Posterior cingulate gyrus (tissue), 11 donors: ENCODE measurements at regions not wholly inside any gene's neighbourhood (a gene's known extent, or its start where the extent isn't known, plus 50 kb on each side); places are given as distances from the start of the nearest gene placed in this dataset.

ENCODE experiments used
- DNase-seq, 10 donors: peaks; one replicate each; pipeline versions ENCODE4 v3.0.0 to v3.0.0-alpha.2; 2020 to 2021; ENCODE audit warnings: mixed read lengths in 3 of 10
- intact Hi-C: fragments of 100-400 bp; cut with DNase I; formaldehyde crosslinking; loops from one replicate; pipeline ENCODE4 v1.15.1; 2023

DNA sequence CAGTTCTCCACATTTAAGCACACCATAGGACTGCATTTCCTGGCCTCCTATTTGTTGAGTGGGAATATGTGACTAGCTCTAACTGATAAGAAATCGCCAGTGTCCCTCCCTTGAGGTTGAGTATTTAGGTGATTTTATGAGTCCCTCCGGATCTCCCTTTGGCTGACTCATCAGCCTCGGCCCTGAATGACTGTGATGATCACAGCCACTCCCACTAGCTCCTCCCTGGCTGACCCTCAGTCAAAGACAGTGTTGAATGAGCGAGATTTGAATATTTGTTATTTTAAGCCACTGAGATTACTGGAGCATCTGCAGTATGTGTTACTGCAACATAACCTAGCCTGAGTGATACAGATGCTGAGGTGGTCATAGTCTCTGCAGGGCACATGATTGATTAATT is 515.3 kb downstream of the EPHB1 start:
- intact Hi-C loops: no loop called here
- no peak for DNase-seq

DNA sequence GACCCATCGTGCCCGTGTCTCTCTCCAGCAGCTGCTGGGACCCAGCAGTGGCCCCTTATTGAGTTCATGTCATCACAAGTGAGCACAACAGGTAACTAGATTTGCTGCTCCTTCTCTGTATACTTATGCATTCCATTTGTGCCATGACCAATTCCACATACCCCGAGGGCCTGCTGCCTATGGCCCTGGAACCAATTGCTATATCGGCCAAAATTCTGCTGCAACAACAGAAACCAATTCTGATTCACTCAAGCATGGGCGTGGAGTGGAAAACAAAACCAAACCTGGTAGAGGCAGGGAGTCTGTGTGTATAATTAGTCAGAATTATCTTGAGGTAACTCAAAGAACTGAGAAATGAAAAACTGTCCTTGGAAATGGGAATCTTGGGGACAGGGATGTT is 516.6 kb downstream of the EPHB1 start:
- intact Hi-C loops: no loop called here
- no peak for DNase-seq

DNA sequence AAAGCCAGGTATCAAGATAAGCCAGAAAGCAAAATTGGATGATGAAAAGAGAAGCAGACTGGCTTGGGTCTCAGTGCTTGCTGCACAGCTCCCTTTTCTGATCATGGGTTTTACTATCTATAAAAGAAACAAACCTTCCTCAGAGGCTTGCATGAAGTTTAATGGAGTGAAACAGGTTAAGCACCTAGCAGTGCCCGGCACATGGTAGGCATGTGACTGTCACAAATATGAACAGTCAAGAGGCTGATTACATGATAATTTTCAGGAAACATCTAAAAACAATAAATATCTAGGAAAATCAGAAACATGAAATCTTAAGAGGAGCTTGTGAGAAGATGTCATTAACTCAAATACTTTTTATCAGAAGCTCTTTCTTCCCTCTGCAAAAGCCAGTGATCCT is 519.2 kb downstream of the EPHB1 start:
- intact Hi-C loops: no loop called here
- no peak for DNase-seq

DNA sequence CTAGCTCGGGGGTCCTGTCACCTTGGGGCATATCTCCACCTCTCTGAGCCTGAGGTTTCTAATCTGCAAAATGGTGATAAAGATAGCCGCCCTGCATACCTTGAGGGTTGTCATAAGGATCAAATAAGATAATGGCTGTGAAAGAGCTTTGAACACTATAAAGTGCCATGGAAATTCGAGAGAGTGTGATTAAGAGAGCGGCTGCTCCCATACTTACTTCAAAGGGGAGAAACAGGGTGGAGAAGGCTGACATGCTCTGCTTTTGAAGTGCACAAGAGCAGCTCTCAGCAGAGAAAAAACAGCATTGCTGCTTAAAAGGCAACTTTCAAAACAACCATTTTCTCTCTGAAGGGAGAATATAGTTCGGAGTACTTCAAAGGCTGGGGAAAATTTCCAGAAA is 529.2 kb downstream of the EPHB1 start:
- no peak for DNase-seq
- intact Hi-C loops: no loop called here

DNA sequence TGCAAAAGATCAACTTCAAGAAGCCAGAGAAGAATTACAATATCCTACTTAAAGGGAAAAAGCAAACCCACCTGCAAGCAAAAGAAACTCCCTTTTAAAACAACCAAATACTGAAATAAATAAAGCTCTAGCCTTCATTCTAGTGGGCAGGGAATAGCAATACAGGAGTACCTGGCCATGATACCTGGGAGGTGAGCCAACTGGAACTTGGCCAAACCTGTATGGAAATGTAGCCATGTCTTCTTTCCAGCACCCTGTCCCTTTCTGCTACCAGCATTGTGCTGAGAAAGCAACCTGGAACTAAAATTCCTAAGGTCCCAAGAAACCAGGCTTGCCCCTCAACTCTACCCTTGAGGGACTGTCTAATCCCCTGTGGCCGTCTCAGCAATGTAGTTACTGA is 530.0 kb downstream of the EPHB1 start:
- intact Hi-C loops: no loop called here
- DNase-seq: no peak

DNA sequence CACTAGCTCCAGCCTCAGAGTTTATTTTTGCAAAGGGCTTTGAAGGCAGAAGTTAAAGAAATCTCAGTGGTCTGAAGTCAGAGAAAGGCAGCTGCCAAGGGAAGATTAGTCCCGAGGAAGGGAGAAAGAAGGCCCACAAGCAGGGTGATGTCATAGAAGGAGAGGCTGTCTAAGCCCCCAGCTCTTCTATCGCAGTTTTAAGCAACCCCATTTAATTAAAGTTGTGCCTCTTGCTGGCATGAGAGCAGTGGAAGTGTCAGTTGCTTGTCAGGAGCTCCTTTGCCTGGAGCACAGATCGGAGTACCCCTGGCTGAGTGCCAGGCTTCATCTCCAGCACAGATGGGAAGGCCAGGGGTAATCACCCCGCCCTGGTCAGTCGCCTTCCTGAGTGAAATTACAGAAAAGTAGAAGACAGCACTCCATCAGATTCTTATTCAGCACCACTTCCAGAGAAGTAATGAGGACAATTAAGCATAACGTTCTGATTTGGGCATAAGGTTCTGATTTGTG is 530.7 kb downstream of the EPHB1 start:
- intact Hi-C loops: no loop called here
- DNase-seq: no peak

DNA sequence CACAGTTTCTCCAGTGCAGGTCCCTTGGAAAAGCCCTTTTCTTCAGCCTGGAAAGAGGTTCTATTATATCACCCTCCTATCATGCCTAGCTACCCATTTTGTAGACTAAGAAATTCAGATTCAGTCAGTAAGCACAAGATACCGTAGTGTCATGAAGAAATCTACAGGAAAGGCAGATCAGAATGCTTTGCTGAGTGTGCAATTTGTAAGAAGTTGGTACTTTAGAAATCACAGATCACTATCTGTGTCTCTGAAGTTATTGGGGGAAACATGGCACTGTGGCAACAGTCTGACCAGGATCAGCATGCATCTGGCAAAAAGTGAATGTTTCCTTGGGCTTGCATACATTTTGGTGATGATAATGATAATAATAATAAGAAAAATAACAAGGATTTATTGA is 531.8 kb downstream of the EPHB1 start:
- DNase-seq: no peak
- intact Hi-C loops: no loop called here

DNA sequence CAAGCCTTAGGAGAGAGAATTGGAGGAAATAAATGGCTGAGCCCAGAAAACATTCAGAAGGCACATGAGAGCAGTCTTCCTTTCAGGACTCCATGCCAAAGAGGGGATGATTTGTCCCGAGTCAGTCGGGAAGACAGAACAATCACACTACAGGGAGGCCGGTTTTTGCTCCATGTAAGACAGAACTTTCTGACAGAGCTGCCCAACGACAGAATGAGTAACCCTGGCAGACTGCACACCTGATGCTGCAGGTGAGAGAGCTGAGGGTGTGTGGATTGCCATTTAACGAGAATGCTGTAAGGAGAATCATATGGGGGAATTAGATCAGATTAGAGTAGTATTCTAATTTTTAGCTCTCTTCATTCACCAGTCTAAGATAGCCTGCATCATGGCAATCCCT is 533.0 kb downstream of the EPHB1 start:
- intact Hi-C loops: no loop called here
- DNase-seq: no peak

DNA sequence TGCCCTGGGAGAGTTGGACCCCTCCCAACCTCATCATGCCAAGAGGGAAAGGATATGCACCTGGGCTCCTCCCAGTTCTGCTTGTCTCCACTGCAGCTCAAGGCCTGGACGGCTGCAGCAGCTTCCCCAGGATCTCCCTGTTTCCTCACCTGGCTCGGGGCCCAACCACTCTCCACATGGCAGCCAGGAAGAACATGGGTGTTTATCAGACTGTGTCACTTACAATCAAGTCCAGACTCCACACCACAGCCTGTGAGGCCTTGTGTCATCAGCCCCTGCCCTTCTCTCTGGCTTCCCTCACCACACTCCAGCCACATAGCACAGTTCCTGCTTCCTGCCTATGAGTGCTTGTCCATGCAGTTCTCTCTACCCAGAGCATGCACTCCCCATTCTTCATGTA is 534.4 kb downstream of the EPHB1 start:
- peak in 1 of 10 donors; percentile 85 for DNase-seq
- intact Hi-C loops: no loop called here

DNA sequence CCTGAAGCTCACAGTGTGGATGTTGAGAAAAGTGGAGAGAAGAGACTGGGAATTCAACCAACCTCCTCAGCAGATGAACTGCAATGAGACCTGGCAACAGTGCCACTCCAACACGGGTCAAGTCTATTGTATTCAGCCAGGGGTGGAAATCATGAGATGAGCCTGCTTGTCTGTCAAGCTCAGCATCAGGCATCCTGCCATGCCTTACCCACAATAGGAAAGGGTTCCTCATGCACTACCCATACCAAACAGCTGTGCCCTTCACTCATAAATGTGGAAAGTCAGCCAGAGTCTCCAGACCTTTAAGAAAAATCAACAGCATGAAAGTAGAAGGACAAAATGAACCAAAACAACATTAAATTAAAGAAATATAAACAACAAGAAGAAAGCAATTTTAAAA is 542.1 kb downstream of the EPHB1 start:
- intact Hi-C loops: no loop called here
- no peak for DNase-seq

DNA sequence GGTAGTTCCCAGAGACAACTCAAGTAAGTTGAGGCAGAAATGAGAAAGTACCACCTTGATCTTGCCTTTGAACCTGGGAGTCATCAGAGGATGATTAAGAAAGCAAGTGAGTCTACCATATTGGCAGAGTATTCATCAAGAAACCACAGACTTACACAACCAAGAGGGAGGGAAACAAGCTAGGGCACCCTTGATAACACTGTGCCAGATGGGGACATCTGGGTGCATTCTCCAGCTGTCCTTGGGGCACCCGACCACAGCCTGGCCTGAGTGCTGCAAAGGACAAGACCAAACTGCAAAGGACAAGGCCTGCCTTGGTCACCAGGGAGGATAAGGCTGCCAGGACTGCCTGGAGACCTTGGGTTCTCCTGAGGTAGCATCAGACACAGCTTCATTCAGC is 553.6 kb downstream of the EPHB1 start:
- intact Hi-C loops: no loop called here
- DNase-seq: no peak

DNA sequence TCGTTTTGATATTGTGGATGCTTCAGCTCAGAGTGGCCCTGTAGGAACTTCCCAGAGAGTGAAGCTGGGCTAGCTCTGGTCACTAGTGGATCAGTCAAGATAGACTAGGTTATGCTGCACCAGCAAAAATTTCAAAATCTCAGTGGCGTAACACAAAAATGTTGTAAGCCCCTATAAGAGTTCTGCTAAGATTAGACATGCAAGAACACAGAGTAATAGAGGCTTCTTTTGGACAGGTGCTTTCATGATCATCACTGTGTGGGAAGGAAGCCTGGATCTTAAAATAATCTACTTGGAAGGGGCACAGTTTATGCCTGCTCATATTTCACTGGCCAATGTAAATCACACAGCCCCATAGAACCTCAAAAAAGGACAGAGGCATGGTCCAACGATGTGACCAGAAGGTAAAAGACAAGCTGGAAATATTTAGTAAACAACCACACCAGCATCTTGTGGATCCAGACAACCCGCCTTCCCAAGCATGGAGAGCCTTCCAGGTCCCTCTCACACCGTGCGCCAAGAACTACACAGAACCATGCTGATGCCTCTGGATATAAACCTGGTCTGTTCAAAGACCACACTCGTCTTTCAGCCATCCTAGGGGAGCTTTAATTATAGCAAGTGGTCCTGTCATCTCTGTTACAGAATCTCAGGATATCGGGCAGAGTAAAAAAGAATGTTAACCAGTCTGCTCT is 554.3 kb downstream of the EPHB1 start:
- intact Hi-C loops: no loop called here
- no peak for DNase-seq

DNA sequence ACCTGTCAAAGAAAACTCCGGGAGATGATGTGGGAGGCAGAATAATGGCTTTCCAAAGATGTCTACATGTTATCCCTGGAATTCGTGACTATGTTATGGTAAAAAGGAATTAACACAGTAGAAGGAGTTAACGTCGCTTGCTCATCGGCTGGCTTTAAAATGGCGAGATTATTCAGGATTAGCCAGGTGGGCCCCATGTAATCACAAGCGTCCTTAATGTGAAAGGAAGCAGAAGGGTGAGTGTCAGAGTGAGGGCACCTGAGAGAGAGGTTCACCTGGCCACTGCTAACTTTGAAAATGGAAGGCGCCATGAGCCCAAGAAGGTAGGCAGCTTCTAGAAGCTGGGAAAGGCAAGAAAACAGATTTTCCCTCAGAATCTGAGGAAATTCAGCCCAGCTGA is 557.2 kb downstream of the EPHB1 start:
- DNase-seq: no peak
- intact Hi-C loops: no loop called here

DNA sequence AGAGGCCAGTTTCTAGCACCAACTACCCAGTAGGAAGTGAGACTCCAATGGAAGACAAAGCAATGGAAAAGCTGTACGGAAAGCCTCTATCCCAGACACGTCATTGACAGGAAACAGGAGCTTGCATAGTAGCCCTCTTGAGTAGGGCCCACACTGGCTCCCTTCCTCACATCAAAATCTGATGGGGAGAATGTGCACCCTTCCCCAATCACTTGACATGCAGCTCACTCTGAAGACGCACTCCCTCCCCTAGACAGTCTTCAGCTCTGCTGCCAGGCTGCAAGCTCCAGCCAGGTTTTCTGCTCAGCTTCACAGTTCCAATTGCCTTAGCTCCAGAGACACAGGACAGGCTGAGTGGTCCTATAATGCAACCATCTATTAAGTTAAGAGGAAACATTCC is 567.8 kb downstream of the EPHB1 start:
- intact Hi-C loops: no loop called here
- DNase-seq: no peak

DNA sequence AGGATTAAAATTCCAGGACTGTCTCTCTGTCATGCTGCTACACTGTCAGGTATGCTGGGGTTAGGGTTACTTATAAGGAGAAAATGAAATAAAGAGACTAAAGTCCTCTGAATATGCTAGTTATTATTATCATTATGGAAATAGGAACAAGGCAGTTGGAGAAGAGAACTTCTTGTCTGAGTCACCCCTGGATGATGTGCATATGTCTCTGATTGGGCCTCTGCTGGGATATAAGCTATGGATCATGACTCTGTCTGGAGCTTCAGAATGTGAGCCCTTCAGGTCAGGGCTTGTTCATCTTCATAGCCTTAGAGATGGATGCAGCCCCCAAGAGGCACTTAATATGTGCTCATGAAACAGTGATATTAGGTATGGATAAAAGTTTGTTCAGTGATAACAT is 569.6 kb downstream of the EPHB1 start:
- DNase-seq: no peak
- intact Hi-C loops: no loop called here

DNA sequence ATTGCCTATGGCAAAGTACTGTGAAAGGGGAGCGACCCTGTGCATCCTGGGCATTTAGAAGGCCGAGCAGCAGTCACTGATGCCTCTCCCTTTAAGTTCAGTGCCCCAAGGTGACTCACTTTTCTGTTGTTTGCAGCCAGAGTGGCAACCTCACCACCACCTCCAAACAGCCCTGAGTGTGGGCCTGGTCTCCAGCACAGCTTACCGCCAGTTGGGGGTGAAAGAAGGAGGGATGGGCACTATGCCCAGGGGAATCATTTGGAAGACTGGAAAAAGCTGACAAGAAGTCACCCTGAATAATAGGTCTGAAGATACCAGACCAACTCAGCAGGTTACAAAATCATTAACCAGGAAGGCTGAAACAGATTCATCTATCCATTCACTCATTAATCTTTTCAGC is 571.8 kb downstream of the EPHB1 start:
- no peak for DNase-seq
- intact Hi-C loops: no loop called here

DNA sequence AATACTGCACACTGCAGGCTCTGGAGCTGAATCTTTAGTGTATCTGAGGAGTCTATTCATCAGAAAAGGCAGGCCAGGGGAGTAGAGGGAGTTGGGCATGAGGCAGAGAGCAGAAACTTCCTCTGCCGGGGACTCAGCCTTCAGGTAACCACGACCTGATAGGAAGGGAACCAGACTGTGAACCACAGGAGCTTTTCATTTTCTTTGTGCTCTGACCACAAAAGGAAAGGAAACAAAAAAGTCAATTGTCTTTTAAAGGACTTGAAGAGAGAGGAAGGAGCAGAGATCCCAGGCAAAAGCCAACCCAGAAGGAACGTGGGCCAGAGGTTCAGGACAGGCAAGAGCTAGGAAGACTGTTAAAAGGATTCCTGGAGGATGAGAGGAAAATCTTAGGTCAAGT is 573.3 kb downstream of the EPHB1 start:
- no peak for DNase-seq
- intact Hi-C loops: no loop called here

DNA sequence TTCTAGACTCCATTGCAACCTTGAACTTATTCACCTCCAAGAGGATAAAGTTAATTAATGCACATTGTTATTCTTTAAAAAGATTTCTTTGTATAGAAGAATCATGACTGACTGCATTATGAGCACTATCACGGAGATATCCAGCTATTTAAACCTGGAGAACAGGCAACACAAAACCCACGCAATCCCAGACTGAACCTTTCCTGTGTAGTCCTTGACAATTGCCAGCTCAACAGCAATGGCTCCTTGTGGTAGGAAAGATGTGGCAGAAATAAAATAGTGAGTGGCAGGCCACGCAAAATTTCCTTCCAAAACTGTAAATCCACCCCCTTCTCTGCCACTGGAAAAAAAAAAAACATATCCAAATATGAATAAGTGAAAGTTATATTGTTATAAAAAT is 573.7 kb downstream of the EPHB1 start:
- DNase-seq: no peak
- intact Hi-C loops: no loop called here

DNA sequence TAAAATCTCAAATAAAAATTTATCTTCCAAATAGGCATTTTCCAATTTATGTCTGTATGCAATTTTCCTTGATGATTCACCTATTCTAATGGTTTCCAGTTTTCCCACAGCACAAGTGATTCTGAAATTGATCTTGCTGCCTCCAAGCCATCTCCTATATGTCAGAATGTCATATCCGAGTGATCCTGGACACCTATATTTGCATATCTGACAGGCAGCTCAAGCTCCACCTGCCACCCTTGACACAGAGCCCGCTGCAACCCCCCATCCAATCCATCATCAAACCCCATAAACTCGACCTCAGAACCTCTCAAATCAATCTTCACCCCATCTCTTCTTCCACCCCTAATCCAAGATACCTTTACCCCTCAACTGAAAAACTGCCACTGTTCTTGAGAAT is 579.5 kb downstream of the EPHB1 start:
- no peak for DNase-seq
- intact Hi-C loops: loop anchor here (10.0 kb wide), 1 partner anchor 580 kb away; the partner anchor contains the start of gene EPHB1

DNA sequence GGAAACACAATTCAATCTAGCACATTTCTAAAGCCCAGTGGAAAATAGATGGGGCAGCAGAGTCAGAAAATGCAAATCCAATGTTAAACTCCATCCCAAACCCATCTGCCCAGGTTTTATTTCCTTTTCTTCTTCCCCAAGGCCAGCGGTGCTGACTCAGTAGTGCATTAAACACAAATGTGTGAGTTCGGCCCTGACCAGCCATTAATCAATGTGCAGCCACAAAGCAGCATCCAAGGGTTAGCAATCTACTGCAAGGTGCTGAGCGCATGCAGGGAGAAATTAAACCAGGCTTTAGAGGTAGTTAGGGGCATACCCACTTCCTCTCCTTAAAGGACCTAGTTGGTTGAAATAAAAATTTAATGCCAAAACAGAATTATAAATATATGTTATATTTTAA is 583.3 kb upstream of the PPP2R3A start:
- no peak for DNase-seq
- intact Hi-C loops: no loop called here

DNA sequence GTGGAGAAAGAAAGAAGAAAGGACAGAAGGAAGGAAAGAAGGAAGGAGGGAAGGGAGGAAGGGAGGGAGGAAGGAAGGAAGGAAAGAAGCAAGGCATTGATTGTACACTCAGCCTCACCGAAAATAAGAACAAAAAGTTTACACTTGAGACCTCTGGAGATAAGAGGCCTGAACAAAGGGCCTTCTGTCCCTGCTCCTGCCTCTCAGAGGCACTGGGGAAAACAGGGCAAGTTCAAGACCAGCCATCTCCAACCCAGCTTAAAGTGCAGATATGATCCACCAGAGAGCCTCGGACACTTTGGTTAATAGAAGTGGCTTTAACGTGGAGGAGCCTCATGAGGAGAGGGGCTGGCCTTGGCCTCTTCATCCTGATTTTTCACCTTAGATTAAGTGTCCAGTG is 582.9 kb upstream of the PPP2R3A start:
- intact Hi-C loops: no loop called here
- no peak for DNase-seq

DNA sequence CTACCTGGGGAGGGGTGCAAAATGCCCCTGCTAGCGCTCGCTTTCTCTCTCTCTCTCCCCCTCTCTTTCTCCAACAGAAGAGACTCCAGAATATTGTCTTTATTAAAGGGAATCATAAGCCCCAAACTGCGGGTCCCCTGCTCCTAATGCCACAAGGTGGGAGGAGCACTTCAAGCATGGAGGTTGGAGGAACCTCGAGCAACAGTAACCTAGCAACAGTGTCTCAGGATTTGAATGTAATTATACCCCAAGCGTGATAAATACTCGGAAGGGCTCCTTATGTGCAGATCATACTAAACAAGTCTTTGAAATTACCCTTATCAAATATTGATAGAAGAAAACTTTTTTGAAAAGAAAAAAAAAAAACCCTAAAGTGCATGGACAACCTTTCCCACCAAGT is 582.2 kb upstream of the PPP2R3A start:
- intact Hi-C loops: no loop called here
- DNase-seq: no peak

DNA sequence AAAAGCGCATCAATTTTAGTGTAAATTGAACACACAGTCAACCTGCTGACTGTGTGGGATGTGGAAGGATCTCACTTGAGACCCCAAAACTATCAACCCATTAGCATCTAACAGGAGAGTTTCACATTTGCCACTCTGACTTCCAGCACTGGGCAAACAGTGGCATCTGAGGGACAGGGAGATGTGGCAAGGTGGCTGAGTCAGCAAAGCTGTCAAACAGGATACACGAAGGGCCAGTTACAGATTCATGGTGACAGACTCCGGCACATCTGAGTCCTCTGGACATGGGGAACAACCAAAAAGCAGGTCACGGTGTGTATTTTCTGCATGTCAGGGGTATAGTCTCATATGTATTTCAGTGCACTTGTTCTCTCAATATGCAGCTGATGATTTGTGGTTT is 573.4 kb upstream of the PPP2R3A start:
- no peak for DNase-seq
- intact Hi-C loops: no loop called here
